Spleen (tissue), 7 donors: ENCODE measurements at regions not wholly inside any gene's neighbourhood (a gene's known extent, or its start where the extent isn't known, plus 50 kb on each side); places are given as distances from the start of the nearest gene placed in this dataset.

ENCODE experiments used
- POLR2A ChIP-seq, 3 donors: fragments of 450-650 bp; IDR thresholded peaks; one replicate each; pipeline ENCODE4 v1.5.1; 2017; ENCODE audit warnings: antibody characterized with exemption in 3 of 3, mild to moderate bottlenecking in 1 of 3
- POLR2AphosphoS5 ChIP-seq, 3 donors: sonication (generic); formaldehyde crosslinking; IDR thresholded peaks; one replicate each; pipeline ENCODE4 v1.5.1; 2017; ENCODE audit warnings: antibody characterized with exemption in 3 of 3
- TF ChIP-seq, protein P1 (sequence below), 11 experiments: fragments of 200-600 bp in 7 of 11; fragments of 450-650 bp in 4 of 11; sonication (generic) in 4 of 11; IDR thresholded peaks in 8 of 11; conservative IDR thresholded peaks in 3 of 11; 1 replicate in 7 of 11; 2 replicates in 4 of 11; pipeline versions ENCODE4 v1.4.0 to v1.8.0; 2016 to 2021; ENCODE audit warnings: antibody characterized with exemption in 11 of 11, inconsistent platforms in 4 of 11, mild to moderate bottlenecking in 1 of 11
- donor health status: DM: no; HTN: no; CAD: no; lungs with moderate emphysema.
- donor health status: DM: no; HTN: no; CAD: no.
- donor health status: DM: no; HTN: no; CAD: no.

DNA sequence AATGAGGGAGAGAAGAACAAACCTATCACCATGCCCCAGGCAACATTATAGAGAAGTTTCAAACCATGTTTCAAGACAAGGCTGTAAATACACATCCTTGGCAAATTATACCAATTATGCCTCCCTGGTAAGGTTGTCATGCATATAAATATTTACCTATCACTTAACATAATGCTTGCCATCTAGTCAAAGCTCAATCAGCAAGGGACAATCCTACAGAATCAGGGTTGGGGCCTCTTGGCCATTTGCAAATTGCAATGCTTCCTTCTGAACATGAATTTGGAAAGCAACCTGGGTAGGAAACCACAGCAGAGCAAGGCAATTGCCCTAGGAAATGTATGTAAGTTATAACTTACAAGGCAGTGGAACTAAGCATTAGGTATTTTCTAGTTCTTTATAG, 907.2 kb upstream of the CDH2 start:
- TF ChIP-seq, protein P1, sequence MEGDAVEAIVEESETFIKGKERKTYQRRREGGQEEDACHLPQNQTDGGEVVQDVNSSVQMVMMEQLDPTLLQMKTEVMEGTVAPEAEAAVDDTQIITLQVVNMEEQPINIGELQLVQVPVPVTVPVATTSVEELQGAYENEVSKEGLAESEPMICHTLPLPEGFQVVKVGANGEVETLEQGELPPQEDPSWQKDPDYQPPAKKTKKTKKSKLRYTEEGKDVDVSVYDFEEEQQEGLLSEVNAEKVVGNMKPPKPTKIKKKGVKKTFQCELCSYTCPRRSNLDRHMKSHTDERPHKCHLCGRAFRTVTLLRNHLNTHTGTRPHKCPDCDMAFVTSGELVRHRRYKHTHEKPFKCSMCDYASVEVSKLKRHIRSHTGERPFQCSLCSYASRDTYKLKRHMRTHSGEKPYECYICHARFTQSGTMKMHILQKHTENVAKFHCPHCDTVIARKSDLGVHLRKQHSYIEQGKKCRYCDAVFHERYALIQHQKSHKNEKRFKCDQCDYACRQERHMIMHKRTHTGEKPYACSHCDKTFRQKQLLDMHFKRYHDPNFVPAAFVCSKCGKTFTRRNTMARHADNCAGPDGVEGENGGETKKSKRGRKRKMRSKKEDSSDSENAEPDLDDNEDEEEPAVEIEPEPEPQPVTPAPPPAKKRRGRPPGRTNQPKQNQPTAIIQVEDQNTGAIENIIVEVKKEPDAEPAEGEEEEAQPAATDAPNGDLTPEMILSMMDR (IDR thresholded peaks at IDR 0.05 in 8 of 11, conservative IDR thresholded peaks at IDR 0.05 in 3 of 11) = no peak
- TF ChIP-seq POLR2A (IDR thresholded peaks at IDR 0.05) (no peak), POLR2AphosphoS5 (IDR thresholded peaks at IDR 0.05) (no peak)
